NCI-H524 (cell line): ENCODE measurements at regions not wholly inside any gene's neighbourhood (a gene's known extent, or its start where the extent isn't known, plus 50 kb on each side); places are given as distances from the start of the nearest gene placed in this dataset.

Source experiments
- DNase-seq, 2 experiments: peaks; one replicate each; lab custom pipeline; 2025; lab: John Stamatoyannopoulos, UW

DNA sequence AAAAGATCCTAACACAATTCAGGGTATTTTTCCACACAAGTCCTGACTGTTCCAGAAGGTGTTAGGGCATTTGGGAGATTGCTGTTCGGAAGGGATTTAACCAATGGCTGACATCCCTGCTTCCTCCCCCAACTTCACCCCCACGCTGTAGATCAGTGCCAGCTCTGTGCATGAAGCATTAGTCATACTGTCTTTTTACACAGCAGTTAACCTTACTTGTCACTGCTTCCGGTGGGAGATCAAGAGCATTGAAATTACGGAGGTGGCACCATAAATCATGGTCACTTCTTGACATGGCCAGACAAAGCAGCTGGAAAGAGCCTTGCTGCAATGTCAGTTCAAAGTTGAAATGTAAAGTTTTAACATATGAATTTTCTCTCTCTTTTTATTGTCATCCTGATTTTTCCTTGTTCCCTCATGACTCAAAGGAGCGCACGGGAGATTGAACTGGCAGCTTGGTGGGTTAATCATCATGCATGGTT lies 70.2 kb downstream of the HRH4 start:
- DNase-seq: no peak

DNA sequence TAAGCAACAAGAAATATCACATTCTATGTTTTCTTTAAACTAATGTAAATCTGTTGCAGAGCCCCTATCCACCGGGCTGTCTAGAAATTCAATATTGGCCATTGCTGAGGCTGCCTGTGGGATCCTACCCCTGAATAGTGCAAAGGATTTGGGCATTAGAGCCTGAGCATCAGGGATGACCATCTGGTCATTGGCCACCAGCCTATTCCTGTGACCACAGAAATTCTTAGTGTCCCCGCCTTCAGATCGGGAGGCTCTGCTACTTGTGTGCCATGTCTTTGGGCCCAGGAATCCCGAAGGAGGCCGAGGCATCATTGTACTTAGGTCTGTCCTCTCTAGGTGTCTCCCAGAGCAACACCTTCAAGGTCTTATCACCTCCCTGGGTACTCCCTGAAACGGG lies 73.8 kb downstream of the HRH4 start:
- peak in 1 of 2 experiments; percentile 37 for DNase-seq

DNA sequence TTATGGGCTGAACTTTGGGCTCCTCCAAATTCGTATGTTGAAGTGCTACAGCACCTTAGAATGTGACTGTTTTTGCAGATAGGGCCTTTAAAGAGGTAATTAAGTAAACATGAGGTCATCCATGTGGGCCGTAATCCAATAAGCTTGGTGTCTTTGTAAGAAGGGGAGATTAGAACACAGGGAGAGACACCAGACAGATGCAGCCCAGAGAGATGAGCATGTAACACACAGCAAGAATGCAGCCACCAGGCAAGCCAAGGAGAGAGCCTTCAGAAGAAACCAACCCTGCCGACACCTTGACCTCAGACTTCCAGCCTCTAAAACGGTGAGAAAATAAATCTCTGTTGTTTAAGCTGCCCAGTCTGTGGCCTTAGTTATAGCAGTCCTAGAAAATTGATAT lies 74.3 kb downstream of the HRH4 start:
- peak; percentile 6 to 24 for DNase-seq

DNA sequence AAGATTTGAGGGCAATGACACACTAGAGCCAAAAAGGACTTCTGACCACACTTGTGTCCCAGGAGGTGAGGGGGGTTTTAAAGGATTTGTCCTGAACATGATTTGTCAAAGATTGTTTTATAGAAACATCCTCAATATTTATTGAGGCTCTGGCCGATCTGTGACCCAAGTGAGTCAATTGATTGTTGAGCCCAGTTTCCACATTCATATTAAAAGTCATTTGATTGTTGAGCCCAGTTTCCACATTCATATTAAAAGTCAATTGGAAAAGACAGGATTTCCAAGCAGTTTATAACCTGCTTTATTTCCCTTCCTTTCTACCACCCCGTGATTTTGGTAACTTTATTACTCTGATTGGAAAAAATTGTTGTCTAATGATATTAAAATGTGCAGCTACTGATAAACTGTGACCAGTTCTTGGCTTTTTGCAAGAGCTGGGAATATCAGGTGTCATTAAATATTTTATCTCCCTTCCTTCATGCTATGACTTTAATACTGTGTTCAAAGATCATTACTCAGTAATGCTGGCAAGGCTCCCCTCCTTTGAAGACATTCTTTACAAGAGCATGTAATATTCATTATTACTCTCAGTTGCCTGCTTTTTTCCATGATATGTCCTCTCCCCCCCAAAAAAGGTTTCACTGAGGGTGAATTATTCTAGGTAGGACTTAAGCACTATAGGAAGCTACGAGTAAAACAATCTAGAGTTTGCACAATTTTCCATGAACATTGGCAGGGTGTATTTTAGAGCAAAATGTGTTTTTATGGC lies 75.3 kb downstream of the HRH4 start:
- DNase-seq: no peak

DNA sequence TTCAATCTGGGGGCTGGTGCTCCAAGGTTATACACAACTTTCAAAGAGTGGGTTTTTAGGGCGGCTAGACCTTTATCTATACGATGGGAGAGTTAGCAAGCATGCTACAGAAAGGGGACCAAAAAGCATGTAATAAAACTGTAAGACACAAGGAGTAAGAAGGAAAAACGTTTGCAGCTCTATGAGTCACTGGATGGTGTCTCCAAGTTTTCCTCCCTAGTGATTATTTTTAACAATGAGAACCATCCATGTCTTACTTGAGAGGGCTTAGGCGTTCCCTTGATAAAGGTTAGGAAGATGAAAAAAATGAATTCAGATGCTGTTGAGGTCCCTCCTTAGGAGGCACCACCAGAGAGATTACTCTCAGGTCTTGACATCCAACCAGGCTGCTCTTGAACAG lies 75.9 kb downstream of the HRH4 start:
- DNase-seq: no peak

DNA sequence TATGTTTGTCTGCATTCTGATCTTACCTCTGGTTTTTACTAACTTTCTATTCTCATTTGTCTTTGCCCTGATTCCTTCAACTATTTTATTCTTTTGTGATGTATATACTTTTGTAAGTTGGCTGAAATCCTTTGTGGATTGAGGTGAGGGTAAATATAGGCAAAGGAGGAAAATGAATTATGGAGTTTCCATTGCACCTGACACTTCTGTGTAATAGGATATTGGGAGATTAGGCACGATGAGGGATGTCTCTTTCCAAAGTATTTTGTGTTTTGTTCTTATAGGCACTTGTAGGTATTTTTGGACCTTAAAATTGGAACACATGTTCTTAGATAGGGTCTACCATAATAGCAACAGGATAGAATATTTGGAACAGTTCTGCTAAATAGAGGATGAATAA lies 76.4 kb downstream of the HRH4 start:
- DNase-seq: no peak

DNA sequence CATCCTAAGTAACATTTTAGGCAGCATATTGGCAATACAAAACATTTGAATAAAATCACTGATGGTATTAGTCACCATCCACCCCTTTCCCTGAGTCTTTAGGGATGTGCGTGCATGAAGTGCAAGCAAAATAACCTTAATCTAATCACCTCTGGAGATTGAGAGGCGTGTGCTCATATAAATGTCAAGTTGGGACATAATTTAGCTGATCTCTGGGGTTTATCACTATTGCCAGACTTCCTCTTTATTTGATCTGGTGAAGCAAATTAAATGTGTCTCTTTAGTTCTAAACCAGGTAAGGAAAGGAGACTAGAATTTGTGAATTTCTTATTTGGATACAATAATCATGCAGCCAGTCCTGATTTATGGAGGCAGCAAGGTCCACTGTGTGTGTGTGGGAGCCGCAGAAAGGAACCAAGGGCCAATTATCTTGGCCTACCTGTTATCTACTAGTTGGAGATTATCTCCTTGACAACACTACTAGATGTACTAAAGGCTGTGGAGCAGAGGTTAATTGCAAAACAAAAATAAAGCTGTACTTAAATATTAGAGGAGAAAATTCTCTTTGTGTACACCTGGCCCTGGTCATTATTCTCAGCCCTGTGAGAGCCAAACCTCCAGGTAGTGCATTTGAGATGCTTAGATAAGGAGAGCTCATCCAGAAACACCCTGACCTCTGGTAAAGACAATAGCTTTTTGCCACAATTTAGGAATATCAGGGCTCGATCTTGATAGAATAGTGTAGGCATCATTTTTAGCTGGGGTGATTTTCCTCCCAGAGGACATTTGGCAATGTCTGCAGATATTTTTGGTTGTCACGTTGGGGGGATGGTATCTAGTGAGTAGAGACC lies 78.2 kb downstream of the HRH4 start:
- no peak for DNase-seq

DNA sequence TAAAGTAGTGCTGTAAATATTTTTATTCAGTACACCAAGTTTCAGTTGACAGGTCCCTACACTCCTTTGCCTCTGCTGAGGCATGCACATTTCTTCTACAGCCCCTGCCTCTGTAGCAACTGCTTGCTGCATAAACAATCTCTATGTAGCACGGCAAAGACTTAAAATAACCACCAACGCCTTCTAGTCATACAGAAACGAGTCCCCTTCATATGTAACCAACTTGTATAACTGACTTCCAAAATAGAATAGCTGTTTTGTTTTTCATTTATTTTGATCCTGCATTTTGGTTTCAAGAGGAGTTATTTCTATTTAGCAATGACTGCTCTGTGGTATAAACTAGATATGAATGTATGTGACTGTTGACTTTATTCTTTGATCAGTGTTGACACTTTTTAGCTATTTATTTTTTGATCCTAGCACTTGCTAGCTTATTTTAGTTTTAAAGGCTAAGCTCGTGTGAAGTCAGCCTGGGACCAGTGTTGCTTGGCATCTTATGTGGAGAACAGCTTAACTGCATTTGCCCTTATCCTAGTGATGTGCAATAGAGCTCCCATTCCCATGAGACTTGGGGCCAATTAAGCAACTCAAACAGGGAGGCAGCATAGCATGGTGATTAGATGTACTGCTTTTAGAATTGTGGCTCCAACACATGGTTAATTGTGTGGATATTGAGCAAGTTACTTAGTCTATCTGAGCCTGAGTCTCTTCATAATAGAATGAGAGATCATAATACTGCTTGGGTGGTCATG lies 79.6 kb downstream of the HRH4 start:
- DNase-seq: no peak

DNA sequence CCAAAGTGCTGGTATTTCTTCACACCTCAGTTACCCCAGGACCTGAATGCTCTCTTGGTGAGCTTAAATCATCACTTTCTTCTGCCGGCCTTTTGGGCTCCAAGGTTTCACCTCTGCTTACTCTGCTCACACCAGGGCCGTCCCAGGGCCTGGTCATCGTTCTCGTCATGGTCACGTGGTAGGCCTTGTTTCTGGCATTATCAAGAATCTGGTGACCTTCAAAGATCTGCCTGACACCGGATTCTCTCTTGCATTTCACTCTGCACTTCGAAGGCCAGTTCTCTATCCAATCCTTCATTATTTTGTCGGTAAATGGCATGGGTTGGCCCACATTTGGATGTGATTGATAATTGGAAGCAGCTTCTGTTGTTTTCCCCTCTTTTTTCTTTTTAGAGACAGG lies 80.5 kb downstream of the HRH4 start:
- DNase-seq: no peak

DNA sequence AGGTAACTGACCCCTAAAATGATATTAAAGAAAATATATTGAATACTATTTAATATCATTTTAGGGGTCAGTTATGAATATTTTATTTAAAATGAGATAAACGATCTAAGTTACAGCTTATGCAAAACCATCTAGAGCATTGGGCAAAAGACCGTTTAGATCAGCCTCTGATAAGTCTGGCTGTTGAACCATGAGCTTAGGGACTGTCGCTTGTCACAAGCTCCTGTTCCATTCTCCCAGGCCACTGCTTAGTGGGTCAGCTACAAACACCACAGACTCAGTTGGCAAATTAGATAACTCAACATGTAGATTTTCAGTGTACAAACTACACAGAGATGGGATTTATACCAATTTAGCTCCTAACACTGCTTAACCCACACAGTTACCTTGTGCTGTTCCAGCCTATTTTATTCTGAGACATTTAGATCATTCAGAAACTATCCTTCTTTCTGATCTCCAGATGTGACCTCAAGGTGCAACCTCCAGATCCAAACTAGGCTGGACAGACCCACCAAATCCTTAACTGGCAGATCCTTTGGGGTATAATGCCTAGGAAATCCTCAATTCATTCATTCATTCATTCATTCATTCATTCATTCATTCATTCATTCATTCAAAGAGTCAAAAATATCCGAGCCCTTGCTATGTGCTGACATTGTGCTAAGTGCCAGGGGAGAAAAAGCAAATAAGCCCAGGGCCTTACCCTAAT lies 82.8 kb downstream of the HRH4 start:
- DNase-seq: no peak

DNA sequence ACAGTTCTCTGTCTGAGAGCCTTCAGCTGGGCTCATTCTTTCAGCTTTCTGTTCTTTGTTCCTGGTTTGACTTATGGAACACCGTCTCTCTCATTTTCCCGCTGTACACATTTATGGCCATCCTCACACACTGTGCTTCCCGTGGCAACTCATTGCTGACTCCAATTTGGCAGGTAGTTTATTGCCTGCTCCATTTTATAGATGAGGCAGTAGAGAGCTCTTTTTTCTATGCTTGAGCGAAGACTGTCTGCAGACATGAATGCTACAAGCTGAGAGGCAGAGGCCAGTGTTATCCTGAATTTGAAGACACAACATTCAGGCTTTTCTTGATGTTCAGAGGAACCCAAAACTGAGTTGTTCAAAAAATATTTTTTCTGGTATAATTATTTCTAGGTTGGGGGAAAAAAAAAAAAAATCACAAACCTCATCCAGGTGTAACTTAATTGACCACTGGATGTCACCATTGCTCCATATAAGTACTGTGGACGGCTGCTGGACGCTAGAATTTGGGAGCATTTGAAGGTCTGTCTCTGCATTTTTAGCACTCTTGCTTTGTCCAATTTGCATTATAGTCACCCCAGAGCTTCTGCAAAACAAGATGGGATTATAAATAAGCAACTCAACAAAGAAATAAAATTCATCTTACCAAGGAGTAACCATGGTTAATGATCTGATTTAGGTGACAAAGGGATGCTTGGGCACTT lies 83.5 kb downstream of the HRH4 start:
- peak; percentile 11 to 42 for DNase-seq

DNA sequence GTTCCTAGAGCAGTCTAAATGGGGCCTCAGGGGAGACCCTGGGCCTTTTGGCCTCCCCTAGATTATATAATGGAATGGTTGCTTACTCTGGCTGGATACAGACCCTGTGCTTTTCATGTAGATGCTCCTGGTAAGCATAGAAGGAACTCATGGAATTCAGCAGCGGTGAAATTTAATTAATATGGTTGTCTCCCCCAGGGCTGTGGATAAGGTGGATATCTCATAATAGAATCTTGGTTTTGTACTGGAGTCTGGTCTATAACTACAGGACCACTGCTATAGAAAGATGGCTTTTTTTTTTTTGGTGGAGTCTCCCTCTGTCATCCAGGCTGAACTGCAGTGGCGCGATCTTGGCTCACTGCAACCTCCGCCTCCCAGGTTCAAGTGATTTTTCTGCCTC lies 84.5 kb downstream of the HRH4 start:
- no peak for DNase-seq

DNA sequence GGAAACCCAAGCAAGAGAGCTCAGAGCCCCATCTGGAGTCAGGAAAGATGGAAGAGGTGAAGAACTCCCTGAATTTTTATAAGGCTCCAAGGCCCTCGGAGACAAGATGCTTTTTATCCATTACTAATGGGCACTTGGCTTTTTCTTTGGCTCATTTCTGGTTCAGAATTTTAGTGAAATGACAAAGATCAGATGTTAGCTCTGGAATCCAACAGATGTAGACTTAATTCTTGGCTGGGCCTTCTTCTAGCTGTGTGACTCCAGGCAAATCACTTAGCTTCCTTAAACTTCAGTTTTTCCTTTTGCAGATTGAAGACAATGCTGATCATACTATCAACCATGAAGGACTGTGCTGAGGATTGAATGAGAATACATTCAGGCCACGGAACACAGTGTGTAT lies 85.2 kb downstream of the HRH4 start:
- DNase-seq: no peak

DNA sequence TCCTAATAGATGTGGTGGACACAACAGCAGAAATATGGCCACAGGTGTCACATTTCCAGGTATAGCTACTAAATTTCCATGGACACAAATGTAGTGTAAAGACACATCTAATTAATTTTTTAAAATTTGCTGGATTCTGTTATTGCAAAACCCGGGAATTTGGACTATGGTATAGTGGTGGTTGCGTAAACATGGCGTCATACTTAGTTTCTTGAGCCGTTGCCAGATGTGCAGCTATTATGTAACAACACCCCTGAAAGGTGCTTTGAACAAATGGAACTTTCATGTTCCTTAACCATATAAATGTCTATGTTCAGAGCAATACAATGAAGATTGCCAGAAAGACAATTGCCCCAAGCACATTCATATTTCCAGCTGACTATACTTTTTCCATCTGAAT lies 85.9 kb downstream of the HRH4 start:
- no peak for DNase-seq

DNA sequence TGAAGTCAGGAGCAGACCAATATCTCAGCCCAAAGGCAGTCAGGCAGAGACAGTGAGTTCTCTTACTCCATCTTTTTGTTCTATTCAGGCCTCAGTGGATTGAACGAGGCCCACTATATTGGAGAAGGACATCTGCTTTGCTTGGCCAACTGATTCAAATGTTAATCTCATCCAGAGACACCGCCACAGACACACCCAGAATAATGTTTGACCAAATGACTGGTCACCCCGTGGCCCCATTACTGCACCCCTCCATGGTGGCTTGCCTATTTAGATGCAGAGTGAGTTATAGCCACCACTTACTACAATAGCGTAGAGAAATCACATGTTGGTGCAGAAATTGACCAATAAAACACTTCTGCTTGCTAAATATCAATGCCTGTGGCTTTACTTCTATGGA lies 88.1 kb downstream of the HRH4 start:
- no peak for DNase-seq

DNA sequence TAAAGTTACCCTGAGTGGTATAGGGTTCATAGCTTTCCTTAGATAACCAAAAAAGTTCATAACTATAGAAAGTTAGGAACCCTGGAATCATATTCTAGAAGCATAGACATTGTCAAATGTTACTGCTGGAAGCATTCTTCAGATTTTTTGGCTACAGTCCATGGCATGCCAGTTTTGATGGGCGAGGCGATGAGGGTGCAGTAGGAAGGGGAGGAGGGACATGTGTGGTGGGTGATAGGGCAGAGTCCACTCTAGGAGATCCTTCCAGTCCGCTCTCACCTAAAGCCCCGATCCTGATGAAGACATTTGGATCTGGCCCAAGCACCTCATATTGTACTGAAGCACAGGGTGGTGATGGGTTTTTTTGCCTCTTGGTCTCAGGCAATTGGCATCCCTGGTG lies 91.8 kb downstream of the HRH4 start:
- DNase-seq: no peak

DNA sequence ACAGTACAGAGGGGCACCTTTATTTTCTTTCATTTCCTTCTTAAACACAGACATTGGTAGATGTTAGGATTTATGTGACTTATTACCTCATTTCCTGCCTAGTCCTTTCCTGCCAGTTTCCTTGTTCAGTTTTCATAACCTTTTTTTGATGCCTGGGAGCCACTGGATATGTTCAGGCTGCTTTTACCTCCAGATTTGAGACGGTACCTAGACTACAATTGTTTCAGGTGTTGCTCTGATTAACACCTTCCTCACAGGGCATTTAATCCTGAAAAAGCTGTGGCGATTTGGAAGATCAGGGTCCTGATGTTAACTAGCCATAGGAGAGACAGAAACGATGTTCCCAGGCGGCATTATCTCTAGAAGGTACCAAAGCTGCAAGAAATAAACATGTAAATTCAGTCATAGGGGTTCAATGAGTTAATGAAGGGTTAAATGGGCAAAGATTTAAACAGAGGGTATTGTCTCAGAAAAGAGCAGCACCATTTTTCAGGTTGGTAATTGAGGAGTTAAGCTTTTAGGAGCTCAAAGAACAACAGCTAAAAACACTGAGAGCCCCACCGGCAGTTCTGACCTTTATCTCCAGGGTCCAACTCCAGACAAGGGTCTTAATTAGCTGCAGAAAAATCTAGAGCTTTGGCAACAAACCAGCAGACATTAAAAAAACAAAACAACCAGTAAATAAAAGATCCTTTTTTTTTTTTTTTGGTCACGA lies 93.3 kb downstream of the HRH4 start:
- DNase-seq: no peak

DNA sequence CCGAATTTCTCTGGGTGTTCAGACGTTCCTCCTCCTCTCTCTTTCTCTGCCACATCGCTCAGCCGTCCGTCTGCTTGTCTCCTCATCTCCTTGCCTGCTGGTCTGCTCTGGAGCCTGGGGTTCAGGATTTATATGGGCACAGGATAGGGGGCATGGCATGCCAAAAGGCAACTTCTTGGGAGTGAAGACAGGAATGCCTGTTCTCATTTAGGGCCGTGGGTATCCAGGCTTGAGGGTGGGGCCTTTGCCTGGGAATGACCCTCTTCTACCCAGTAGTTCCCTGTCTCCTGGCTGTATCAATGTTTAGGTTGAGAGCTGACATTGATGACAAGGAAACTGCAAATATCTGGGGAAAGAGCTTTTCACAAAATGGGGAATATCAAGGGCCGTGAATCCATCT lies 98.0 kb downstream of the HRH4 start:
- DNase-seq: no peak

DNA sequence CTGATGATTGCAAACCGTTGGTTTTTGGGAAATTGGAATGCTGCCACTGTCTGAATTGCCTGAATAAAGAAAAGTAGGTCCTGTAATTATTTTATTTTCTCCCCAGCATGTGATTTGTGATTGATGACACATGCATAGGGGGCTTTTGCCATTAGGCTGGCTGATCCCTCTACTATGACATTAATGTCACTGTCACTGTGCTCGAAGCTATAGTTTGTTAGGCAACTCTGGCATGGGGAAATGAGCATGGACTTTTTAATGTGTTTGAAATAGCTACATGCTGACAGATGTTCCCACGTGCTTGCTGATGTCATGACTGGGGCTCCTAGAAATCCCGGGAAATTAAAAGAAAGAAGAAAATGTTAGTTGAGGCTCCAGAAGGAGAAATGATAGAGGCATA lies 99.1 kb downstream of the HRH4 start:
- DNase-seq: no peak

DNA sequence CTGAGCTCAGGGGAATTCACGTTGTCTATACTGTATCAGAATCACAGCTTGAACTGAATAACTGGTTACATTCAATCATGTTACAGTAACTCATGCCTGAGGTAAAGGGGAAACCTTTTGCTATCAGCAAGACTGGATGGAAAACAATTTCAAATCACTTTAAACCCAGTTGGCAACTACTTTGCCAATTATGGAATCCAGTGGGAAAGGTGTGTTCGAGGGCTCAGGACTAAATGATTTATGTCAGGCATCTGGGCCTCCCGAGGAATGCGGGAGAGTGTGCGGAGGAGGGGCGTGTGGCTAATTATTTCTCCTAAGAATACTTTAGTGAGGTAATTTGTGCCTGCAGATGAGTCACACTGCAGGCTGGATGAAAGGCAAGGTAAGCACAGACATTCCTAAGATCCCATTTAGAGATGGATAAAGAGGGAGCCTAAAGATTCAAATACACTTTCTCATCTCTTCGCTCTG lies 100.1 kb downstream of the HRH4 start:
- no peak for DNase-seq
